ENCODE measurements at regions not wholly inside any gene's neighbourhood (a gene's known extent, or its start where the extent isn't known, plus 50 kb on each side); places are given as distances from the start of the nearest gene placed in this dataset.

- no peak for TF ChIP-seq CTCF (IDR thresholded peaks at IDR 0.05)
- no peak for TF ChIP-seq POLR2AphosphoS5 (IDR thresholded peaks at IDR 0.05)
- TF ChIP-seq POLR2A (IDR thresholded peaks at IDR 0.05): no peak
These were observed 252.1 kb upstream of the TMEM229A start for GRCh38 chr7:124284937-124285336.
